AG10803 (cell line): ENCODE measurements at regions not wholly inside any gene's neighbourhood (a gene's known extent, or its start where the extent isn't known, plus 50 kb on each side); places are given as distances from the start of the nearest gene placed in this dataset.

Experiments used
- DNase-seq: peaks from one replicate; pipeline ENCODE4 v3.0.0; 2010; ENCODE audit warnings: low read depth
- H3K4me3 ChIP-seq: 2 replicates; pipeline ENCODE4 v1.5.1; 2011; ENCODE audit warnings: mild to moderate bottlenecking, low read length, control low read depth
- TF ChIP-seq, protein P1 (sequence below): conservative IDR thresholded peaks from 2 replicates; pipeline ENCODE4 v1.5.1; 2011; ENCODE audit warnings: mild to moderate bottlenecking, low read length, control low read depth, inconsistent platforms

DNA sequence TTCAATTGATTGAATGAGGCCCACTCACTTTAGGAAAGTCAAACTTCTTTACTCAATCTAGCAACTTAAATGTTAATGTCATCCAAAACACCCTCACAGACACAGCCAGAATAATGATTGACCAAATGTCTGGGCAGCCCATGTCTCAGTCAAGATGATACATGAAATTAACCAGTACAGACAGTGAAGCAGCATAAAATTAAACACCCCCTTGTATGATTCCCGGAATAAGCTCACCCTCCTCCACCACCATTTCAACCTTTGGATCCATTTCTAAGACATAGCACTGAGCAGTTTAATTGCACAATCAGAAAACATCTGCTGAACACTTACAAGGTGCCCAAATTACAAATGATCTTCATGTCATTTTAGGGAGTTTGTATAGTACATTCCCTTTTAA lies 570.7 kb upstream of the ID2 start:
- peak; percentile 23 for DNase-seq
- H3K4me3 ChIP-seq = no peak overlapping the region
- TF ChIP-seq, protein P1, sequence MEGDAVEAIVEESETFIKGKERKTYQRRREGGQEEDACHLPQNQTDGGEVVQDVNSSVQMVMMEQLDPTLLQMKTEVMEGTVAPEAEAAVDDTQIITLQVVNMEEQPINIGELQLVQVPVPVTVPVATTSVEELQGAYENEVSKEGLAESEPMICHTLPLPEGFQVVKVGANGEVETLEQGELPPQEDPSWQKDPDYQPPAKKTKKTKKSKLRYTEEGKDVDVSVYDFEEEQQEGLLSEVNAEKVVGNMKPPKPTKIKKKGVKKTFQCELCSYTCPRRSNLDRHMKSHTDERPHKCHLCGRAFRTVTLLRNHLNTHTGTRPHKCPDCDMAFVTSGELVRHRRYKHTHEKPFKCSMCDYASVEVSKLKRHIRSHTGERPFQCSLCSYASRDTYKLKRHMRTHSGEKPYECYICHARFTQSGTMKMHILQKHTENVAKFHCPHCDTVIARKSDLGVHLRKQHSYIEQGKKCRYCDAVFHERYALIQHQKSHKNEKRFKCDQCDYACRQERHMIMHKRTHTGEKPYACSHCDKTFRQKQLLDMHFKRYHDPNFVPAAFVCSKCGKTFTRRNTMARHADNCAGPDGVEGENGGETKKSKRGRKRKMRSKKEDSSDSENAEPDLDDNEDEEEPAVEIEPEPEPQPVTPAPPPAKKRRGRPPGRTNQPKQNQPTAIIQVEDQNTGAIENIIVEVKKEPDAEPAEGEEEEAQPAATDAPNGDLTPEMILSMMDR = no peak

DNA sequence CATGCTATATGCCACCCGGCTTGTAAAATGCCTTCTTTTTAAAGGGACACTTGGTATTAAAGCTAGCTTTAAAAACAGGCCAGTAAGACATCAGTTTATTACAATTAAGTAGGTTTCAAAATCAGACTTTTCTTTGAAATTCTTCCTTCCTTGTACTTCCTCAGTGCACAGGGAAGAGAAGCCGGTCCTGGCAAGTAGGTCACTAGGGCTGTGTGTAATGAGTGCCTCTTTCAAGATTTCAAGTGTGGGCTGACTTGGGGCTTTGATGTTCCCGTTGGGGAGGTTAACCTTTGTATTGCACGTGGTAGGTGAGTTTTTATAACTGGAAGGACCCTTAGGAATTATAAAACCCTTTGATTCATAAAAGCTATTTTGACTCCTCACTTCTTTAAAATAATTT lies 566.4 kb upstream of the ID2 start:
- TF ChIP-seq, protein P1 = no peak
- H3K4me3 ChIP-seq = no peak overlapping the region
- no peak for DNase-seq

DNA sequence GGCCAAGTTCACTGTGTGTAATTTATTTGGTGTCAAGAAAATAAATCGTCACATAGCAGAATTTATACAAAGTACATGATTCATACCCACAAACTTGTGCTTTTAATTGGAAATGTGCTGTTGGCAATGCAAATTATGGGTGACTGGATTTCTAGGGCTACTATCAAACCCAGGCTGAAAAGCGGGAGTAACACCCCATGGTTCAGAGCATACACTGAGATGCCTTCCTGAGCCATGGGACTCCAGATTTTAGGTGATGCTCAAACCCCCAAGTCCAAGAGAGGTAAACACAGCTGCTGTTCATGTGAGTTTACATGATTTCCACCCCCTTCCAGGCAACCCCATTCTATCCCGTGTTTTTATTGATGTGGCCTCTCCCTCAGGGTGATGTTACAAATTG lies 565.9 kb upstream of the ID2 start:
- peak; percentile 59 for DNase-seq
- TF ChIP-seq, protein P1 = no peak
- H3K4me3 ChIP-seq = no peak overlapping the region

DNA sequence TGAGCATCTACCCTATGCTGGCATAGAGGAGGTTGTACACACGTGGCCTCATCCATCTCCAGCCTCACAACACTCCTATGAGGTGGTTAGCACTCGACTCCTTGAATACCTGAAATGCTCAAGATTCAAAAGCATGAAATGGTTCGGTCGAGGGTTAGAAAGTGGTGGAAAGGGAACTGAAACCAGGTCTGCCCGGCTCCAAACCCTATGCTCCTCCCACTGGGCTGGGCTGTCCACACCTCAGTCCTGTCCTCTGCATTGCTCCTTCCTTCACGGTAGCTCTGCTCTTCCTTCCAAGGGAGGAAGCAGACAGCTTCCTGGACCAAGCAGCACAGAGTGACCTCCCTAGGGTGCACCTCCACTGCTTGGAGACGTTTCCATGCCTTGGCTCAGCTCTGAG lies 565.2 kb upstream of the ID2 start:
- no peak for DNase-seq
- H3K4me3 ChIP-seq = no peak overlapping the region
- TF ChIP-seq, protein P1 = no peak

DNA sequence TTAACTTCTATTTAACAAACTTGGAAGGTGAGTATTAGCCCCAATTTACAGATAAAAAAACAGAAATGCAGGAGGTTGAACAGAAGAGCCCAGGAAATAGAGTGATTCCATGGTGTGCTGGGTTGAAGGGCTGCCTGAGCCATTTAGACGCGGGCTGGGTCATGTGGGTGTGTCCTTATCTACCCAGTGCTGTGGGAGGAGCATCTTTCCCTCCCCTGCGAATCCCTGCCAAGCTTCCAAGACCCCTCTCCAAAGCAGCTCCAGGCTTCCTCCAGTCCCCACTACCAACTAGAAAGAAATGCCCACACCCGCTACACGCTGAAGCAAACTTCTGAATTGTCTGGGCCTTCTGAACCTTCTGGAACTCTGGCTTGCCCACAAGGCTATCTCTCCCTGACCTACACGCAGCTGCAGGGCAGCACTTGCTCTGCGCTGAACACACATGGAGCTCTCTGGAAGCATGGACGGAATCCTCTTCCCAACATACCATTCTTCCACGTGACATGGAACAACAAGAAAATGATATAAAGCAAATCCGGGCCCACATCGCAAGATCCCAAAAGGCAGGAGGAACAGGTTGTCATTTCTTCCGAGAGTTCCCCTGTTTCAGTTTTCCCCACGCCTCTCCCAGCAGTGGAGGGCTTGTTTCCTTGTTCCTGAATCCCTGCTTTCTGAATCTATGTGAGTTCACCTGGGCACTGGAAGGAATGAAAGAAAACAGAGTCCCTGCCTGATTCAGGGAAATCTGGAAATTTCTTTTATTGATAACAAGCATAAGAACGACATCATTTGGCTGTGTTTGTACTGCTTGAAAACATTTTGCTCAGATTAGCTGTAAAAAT lies 562.7 kb upstream of the ID2 start:
- no peak overlapping the region for H3K4me3 ChIP-seq
- TF ChIP-seq, protein P1 = no peak
- no peak for DNase-seq

DNA sequence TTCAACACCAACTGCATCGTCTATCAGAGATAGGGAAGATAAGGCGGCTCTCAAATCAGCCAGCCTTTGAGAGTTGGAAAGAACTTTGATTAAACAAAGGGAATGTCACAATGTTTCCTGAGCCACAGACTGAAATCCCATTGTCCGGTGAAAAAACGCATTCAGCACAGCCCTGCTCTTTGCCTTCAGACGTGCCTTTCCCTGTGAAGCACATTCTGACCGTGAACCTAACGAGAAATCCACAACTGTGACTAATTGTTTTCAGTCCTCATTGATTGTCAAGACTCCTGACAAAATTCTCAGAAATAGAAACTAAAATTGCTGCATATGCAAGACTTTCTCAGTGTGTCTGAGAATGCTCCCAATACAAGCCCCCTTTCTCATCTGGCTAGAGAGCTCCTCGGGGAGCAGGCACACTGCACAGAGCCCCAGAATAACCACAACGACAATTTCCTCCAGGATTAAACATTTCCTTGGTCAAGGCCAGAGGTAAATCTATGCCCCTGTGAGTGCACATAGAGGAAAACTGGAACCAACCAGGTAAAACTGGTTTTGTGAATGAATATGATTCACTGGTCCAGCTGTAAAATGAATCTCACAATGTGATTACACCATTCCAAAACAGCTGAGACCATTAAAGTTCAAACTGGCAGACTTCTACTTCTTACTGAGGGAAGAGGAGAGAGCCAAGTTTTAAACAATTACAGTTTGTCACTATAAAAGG lies 561.9 kb upstream of the ID2 start:
- peak; percentile 73 for DNase-seq
- no peak overlapping the region for H3K4me3 ChIP-seq
- TF ChIP-seq, protein P1 = no peak

DNA sequence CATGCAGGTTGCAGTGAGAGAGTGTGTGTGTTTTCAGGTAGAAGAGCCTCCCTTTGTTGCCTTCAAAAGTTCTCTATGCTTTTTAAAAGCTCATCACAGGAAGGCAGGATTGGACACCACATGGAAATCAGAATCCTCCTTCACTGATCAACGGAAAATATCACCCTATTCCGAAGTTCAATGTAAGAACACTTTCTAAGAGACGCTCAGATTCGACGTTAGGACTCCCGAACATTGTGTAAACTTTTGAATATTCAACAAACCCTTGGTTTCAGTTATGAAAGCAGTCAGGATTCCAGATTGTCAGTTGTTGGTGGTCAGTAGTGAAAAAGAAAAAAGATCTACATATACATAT lies 561.4 kb upstream of the ID2 start:
- TF ChIP-seq, protein P1 = no peak
- H3K4me3 ChIP-seq = no peak overlapping the region
- DNase-seq = no peak
